Gastrocnemius medialis (tissue), 4 donors: ENCODE measurements at regions not wholly inside any gene's neighbourhood (a gene's known extent, or its start where the extent isn't known, plus 50 kb on each side); places are given as distances from the start of the nearest gene placed in this dataset.

Experiments used
- ATAC-seq, 2 donors: fragments of 150-250 bp; one replicate each; pipeline ENCODE4 v1.9.1; 2016
- DNase-seq, 2 donors: peaks; one replicate each; pipeline ENCODE4 v3.0.0-alpha.2; 2019
- H3K27ac ChIP-seq, 4 donors: fragments of 200-600 bp; sonication (generic); 1 replicate in 1 of 4; 2 replicates in 3 of 4; pipeline ENCODE4 v1.5.1; 2016 to 2018; ENCODE audit warnings: mild to moderate bottlenecking in 2 of 4, moderate library complexity in 1 of 4
- H3K27me3 ChIP-seq, 3 donors: fragments of 200-600 bp; sonication (generic) in 2 of 3; 1 replicate in 1 of 3; 2 replicates in 2 of 3; pipeline versions ENCODE4 v1.5.1 to v1.6.0; 2016 to 2019; ENCODE audit warnings: mild to moderate bottlenecking in 1 of 3, moderate library complexity in 1 of 3
- H3K36me3 ChIP-seq, 2 donors: fragments of 200-600 bp; sonication (generic) in 1 of 2; one replicate each; pipeline ENCODE4 v1.5.1; 2017 to 2018
- H3K4me1 ChIP-seq, 2 donors: fragments of 200-600 bp; sonication (generic) in 1 of 2; one replicate each; pipeline ENCODE4 v1.5.1; 2016 to 2017; ENCODE audit warnings: mild to moderate bottlenecking in 2 of 2
- H3K4me3 ChIP-seq, 4 donors: fragments of 200-600 bp; sonication (generic) in 3 of 4; 1 replicate in 1 of 4; 2 replicates in 3 of 4; pipeline ENCODE4 v1.5.1; 2016 to 2019; ENCODE audit warnings: mild to moderate bottlenecking in 2 of 4
- H3K9me3 ChIP-seq, 3 donors: fragments of 200-600 bp; sonication (generic) in 2 of 3; 1 replicate in 1 of 3; 2 replicates in 2 of 3; pipeline ENCODE4 v1.5.1; 2016 to 2019
- CTCF ChIP-seq, 5 experiments: fragments of 450-650 bp in 3 of 5; fragments of 200-600 bp in 2 of 5; sonication (generic) in 2 of 5; IDR thresholded peaks in 4 of 5; conservative IDR thresholded peaks in 1 of 5; 1 replicate in 4 of 5; 2 replicates in 1 of 5; pipeline ENCODE4 v1.5.1; 2016 to 2019; ENCODE audit warnings: antibody characterized with exemption in 5 of 5, mild to moderate bottlenecking in 3 of 5, moderate library complexity in 3 of 5
- POLR2A ChIP-seq, 2 donors: fragments of 450-650 bp; IDR thresholded peaks; one replicate each; pipeline ENCODE4 v1.6.1; 2017; ENCODE audit warnings: antibody characterized with exemption in 2 of 2, mild to moderate bottlenecking in 2 of 2, moderate library complexity in 2 of 2
- in situ Hi-C, 4 donors: fragments of 200-750 bp; cut with MboI; loops; one replicate each; pipeline versions ENCODE4 v1.15.0 to v1.8.0; 2017; ENCODE audit warnings: low sequenced_read_pairs in 4 of 4
- intact Hi-C: fragments of 100-400 bp; cut with DNase I; formaldehyde crosslinking; loops from one replicate; pipeline ENCODE4 v1.15.1; 2023; ENCODE audit warnings: low total_unique reads

- DNase-seq (no peak), ATAC-seq (no peak)
- H3K27me3 ChIP-seq, result no peaks in the 10 kb centered on the region
- TF ChIP-seq POLR2A (IDR thresholded peaks at IDR 0.05), result no peak
- TF ChIP-seq CTCF (IDR thresholded peaks at IDR 0.05 in 4 of 5, conservative IDR thresholded peaks at IDR 0.05 in 1 of 5), result no peak
- H3K9me3 ChIP-seq, result no peaks in the 10 kb centered on the region
- no peak overlapping the region for H3K27ac ChIP-seq
- H3K36me3 ChIP-seq, result no peaks in the 10 kb centered on the region
- no peak overlapping the region for H3K4me3 ChIP-seq
- intact Hi-C loops (no loop called here), in situ Hi-C loops (no loop called here)
- no peaks in the 10 kb centered on the region for H3K4me1 ChIP-seq
These were observed 717.9 kb upstream of the POU3F2 start for GRCh38 chr6:98116455-98116854.

- Histone ChIP-seq H3K36me3 (no peaks in the 10 kb centered on the region), H3K27ac (no peak overlapping the region), H3K4me3 (no peak overlapping the region), H3K9me3 (no peaks in the 10 kb centered on the region), H3K27me3 (no peaks in the 10 kb centered on the region), H3K4me1 (no peaks in the 10 kb centered on the region)
- DNase-seq (no peak), ATAC-seq (no peak)
- TF ChIP-seq CTCF (IDR thresholded peaks at IDR 0.05 in 4 of 5, conservative IDR thresholded peaks at IDR 0.05 in 1 of 5) (no peak), POLR2A (IDR thresholded peaks at IDR 0.05) (no peak)
- intact Hi-C loops, result no loop called here
- in situ Hi-C loops, result no loop called here
These were observed 717.3 kb upstream of the POU3F2 start for GRCh38 chr6:98117068-98117467.

- no peak for ATAC-seq
- Histone ChIP-seq H3K4me1 (no peaks in the 10 kb centered on the region), H3K4me3 (no peak overlapping the region), H3K27me3 (no peaks in the 10 kb centered on the region), H3K36me3 (no peaks in the 10 kb centered on the region), H3K27ac (no peak overlapping the region), H3K9me3 (no peaks in the 10 kb centered on the region)
- in situ Hi-C loops (no loop called here), intact Hi-C loops (no loop called here)
- DNase-seq, result no peak
- TF ChIP-seq CTCF (IDR thresholded peaks at IDR 0.05 in 4 of 5, conservative IDR thresholded peaks at IDR 0.05 in 1 of 5) (no peak), POLR2A (IDR thresholded peaks at IDR 0.05) (no peak)
These were observed 715.9 kb upstream of the POU3F2 start for GRCh38 chr6:98118397-98119045.

- intact Hi-C loops (no loop called here), in situ Hi-C loops (no loop called here)
- TF ChIP-seq POLR2A (IDR thresholded peaks at IDR 0.05), result no peak
- TF ChIP-seq CTCF (IDR thresholded peaks at IDR 0.05 in 4 of 5, conservative IDR thresholded peaks at IDR 0.05 in 1 of 5), result no peak
- no peak overlapping the region for H3K4me3 ChIP-seq
- H3K27me3 ChIP-seq, result no peaks in the 10 kb centered on the region
- no peaks in the 10 kb centered on the region for H3K9me3 ChIP-seq
- ATAC-seq (no peak), DNase-seq (no peak)
- no peaks in the 10 kb centered on the region for H3K36me3 ChIP-seq
- H3K4me1 ChIP-seq, result no peaks in the 10 kb centered on the region
- H3K27ac ChIP-seq, result no peak overlapping the region
These were observed 710.2 kb upstream of the POU3F2 start for GRCh38 chr6:98124171-98124570.
